ENCODE measurements at regions not wholly inside any gene's neighbourhood (a gene's known extent, or its start where the extent isn't known, plus 50 kb on each side); places are given as distances from the start of the nearest gene placed in this dataset.

- Histone ChIP-seq H3K14ac (replicated peaks; ENCODE audit: low read depth, low read length) (no peak overlapping the region), H3K4me1 (ENCODE audit: control insufficient read depth, insufficient read depth, low read length) (no peaks in the 10 kb centered on the region), H4K5ac (ENCODE audit: low read depth, low read length) (no peak overlapping the region), H2BK120ac (ENCODE audit: low read depth, low read length) (no peak overlapping the region), H4K20me1 (ENCODE audit: insufficient read depth, low read length) (no peaks in the 10 kb centered on the region), H3K18ac (ENCODE audit: low read depth, low read length) (no peak overlapping the region), H3K23ac (ENCODE audit: low read depth, low read length) (no peak overlapping the region), H2AFZ (replicated peaks; ENCODE audit: low read length, poor library complexity) (no peak overlapping the region), H3K9me1 (ENCODE audit: insufficient read depth, low read length) (no peaks in the 10 kb centered on the region), H4K91ac (ENCODE audit: insufficient read depth, low read depth, low read length) (no peak overlapping the region), H3K36me3 (ENCODE audit: control insufficient read depth, insufficient read depth, low read length) (no peaks in the 10 kb centered on the region), H3K9ac (ENCODE audit: low read depth, low read length) (no peak overlapping the region), H2AK9ac (replicated peaks; ENCODE audit: low read depth, low read length, poor library complexity) (no peak overlapping the region), H3K56ac (ENCODE audit: extremely low read depth, insufficient read depth, low read length) (no peak overlapping the region), H3K4ac (ENCODE audit: low read depth, low read length) (no peak overlapping the region), H2BK5ac (ENCODE audit: low read depth, low read length, poor library complexity, severe bottlenecking) (no peak overlapping the region), H3K27me3 (ENCODE audit: control insufficient read depth, insufficient read depth, low read length) (no peaks in the 10 kb centered on the region), H3K4me2 (ENCODE audit: low read depth, low read length) (no peak overlapping the region), H3K9me3 (ENCODE audit: control insufficient read depth, insufficient read depth, low read length) (no peaks in the 10 kb centered on the region), H3K79me1 (ENCODE audit: low read depth in 1 of 2, low read length in 2 of 2) (no peaks in the 10 kb centered on the region), H3K27ac (ENCODE audit: insufficient read depth, low read length) (no peak overlapping the region), H4K8ac (ENCODE audit: low read depth in 2 of 2, low read length in 2 of 2) (no peak overlapping the region), H2AK5ac (ENCODE audit: low read depth, low read length) (no peak overlapping the region), H2BK15ac (ENCODE audit: low read depth, low read length) (no peak overlapping the region), H3K4me3 (ENCODE audit: insufficient read depth, low read depth, low read length) (no peak overlapping the region), H2BK20ac (ENCODE audit: low read depth, low read length) (no peak overlapping the region)
- POLR2A ChIA-PET (ENCODE audit: unreplicated experiment) = no interaction called here
- intact Hi-C loops (cut with micrococcal nuclease) (no loop called here), in situ Hi-C loops (cut with MboI; ENCODE audit: low sequenced_read_pairs) (loop anchor here (25.0 kb wide), 1 partner anchor 541 kb away; no protein-coding TSS in a partner anchor), dilution Hi-C loops (cut with HindIII; ENCODE audit: low sequenced_read_pairs, unreplicated experiment) (no loop called here)
- CTCF ChIA-PET = no interaction called here
- TF ChIP-seq MAFK (IDR thresholded peaks at IDR 0.05; ENCODE audit: low read depth, low read length) = no peak
- TF ChIP-seq NFE2L2 (IDR thresholded peaks at IDR 0.05; ENCODE audit: low read depth, low read length) = no peak
- TF ChIP-seq CEBPB (IDR thresholded peaks at IDR 0.05; ENCODE audit: low read depth, low read length) = no peak
- no peak for TF ChIP-seq CTCF (conservative IDR thresholded peaks at IDR 0.05; ENCODE audit: low read depth, low read length)
- no peak for TF ChIP-seq SMC3 (IDR thresholded peaks at IDR 0.05; ENCODE audit: low read depth, low read length)
- TF ChIP-seq MXI1 (IDR thresholded peaks at IDR 0.05; ENCODE audit: borderline replicate concordance, low read depth, low read length) = no peak
- no peak for TF ChIP-seq CHD1 (IDR thresholded peaks at IDR 0.05; ENCODE audit: low read depth, low read length)
- BruUV-seq (replicated peaks) = no TSS peak
- ATAC-seq (ENCODE audit: low read depth) (no peak), DNase-seq (no peak)
- WGBS, 2 experiments (ENCODE audit: extremely low coverage in 2 of 2, insufficient read length in 1 of 2) = no CpG with 5 or more reads among the region's 1 CpG
Observed at GRCh38 chr4:55021214-55021613, 104.2 kb downstream of the KDR start.

Measured in IMR-90 (cell line).